Psoas muscle (tissue), 7 donors: ENCODE measurements at regions not wholly inside any gene's neighbourhood (a gene's known extent, or its start where the extent isn't known, plus 50 kb on each side); places are given as distances from the start of the nearest gene placed in this dataset.
A peak's percentile ranks its signal among the peaks of the same experiment; 100 is the strongest.
"Not testable (repeated sequence)": the region's sequence is repeated elsewhere in the genome, so short reads cannot be mapped to it uniquely, and the experiment has no call there.

Experiments used
- ATAC-seq, 4 donors: fragments of 200-7000 bp; cut with Tn5 transposase; one replicate each; pipeline ENCODE4 v1.9.1; 2020; ENCODE audit warnings: moderate library complexity in 3 of 4, mild to moderate bottlenecking in 2 of 4
- DNase-seq, 2 donors: peaks; one replicate each; pipeline ENCODE4 v3.0.0-alpha.2; 2020
- H3K27ac ChIP-seq: fragments of 200-600 bp; one replicate; pipeline ENCODE4 v1.8.0; 2022
- H3K27me3 ChIP-seq, 3 donors: fragments of 200-600 bp in 1 of 3; one replicate each; pipeline versions ENCODE4 v1.6.1 to v1.8.0; 2013 to 2022; ENCODE audit warnings: low read length in 2 of 3, mild to moderate bottlenecking in 2 of 3, moderate library complexity in 1 of 3; ENCODE audit not compliant: insufficient read depth in 3 of 3
- H3K36me3 ChIP-seq, 2 donors: fragments of 200-600 bp in 1 of 2; one replicate each; pipeline versions ENCODE4 v1.6.1 to v1.8.0; 2013 to 2022; ENCODE audit warnings: low read depth in 1 of 2, mild to moderate bottlenecking in 1 of 2, moderate library complexity in 1 of 2; ENCODE audit not compliant: insufficient read depth in 1 of 2
- H3K4me1 ChIP-seq: fragments of 200-600 bp; one replicate; pipeline ENCODE4 v1.8.0; 2022
- H3K4me3 ChIP-seq: fragments of 200-600 bp; one replicate; pipeline ENCODE4 v1.8.0; 2022; ENCODE audit warnings: mild to moderate bottlenecking
- H3K9me3 ChIP-seq: fragments of 200-600 bp; one replicate; pipeline ENCODE4 v1.8.0; 2022
- CTCF ChIP-seq: fragments of 200-600 bp; IDR thresholded peaks from one replicate; pipeline ENCODE4 v1.8.0; 2022; ENCODE audit warnings: antibody characterized with exemption
- WGBS, 3 donors: extraction: QIAGEN DNeasy Blood & Tissue Kit; methylation state at CpG; one replicate each; pipeline versions ENCODE4 v1.1.6 to v1.1.7; 2013; 5-methylcytosine and 5-hydroxymethylcytosine counted together
- intact Hi-C, 2 donors: fragments of 100-400 bp; cut with DNase I; formaldehyde crosslinking; loops; one replicate each; pipeline versions ENCODE4 v1.11.0 to v1.14.2; 2022
- donor health status: healthy with polysubstance abuse.
- donor health status: DM: no; HTN: no; CAD: no; lungs with moderate emphysema.
- donor health status: Bipolar disorder and iron deficiency.
- donor health status: healthy.
- donor health status: DM: yes; HTN: yes; CAD: no.
- donor health status: DM: no; HTN: no; CAD: no.
- donor health status: DM: yes; HTN: yes; CAD: no.

GRCh38 chr1:58059789-58060188 lies 486.7 kb downstream of the OMA1 start:
- Histone ChIP-seq H3K4me1 (no peaks in the 10 kb centered on the region), H3K27me3 (no peaks in the 10 kb centered on the region), H3K36me3 (no peaks in the 10 kb centered on the region), H3K27ac (no peak overlapping the region), H3K4me3 (no peak overlapping the region), H3K9me3 (no peaks in the 10 kb centered on the region)
- intact Hi-C loops, result no loop called here
- no peak for ATAC-seq
- TF ChIP-seq CTCF, result no peak
- no peak for DNase-seq
- 47 to 72% (median 55%) methylated on average over 6 of the region's 6 CpGs for WGBS, 3 donors

GRCh38 chr1:58058323-58058722 lies 488.2 kb downstream of the OMA1 start:
- H3K9me3 ChIP-seq, result no peaks in the 10 kb centered on the region
- no peak for TF ChIP-seq CTCF
- 73 to 76% (median 74%) methylated on average over 8 of the region's 8 CpGs for WGBS, 3 donors

DNA sequence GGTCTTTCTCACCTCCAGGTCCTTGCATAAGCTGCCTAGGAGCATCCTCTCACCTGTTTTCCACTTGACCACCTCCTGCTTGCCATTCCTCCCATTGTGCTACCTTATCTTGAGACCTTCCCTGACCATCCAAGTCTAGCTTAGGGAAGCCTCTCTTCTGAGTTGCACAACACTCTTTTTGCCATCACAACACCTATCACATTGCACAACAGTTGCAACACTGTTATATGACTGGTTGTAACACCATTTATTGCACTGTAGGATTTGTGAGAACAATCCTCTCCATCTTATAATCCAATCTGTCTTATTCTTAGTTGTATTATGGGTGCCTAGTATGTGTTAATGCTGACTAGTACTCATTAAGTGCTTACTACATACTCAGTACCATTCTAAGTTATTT lies 488.7 kb downstream of the OMA1 start:
- ATAC-seq (no peak), DNase-seq (no peak)
- TF ChIP-seq CTCF, result no peak
- Histone ChIP-seq H3K36me3 (no peaks in the 10 kb centered on the region), H3K27ac (no peak overlapping the region), H3K4me3 (no peak overlapping the region), H3K27me3 (no peaks in the 10 kb centered on the region), H3K4me1 (no peaks in the 10 kb centered on the region), H3K9me3 (no peaks in the 10 kb centered on the region)
- intact Hi-C loops, result no loop called here

More at GRCh38 chr1:58058323-58058722, 488.2 kb downstream of the OMA1 start:
- intact Hi-C loops, result no loop called here
- no peak overlapping the region for H3K27ac ChIP-seq
- no peaks in the 10 kb centered on the region for H3K27me3 ChIP-seq
- no peaks in the 10 kb centered on the region for H3K36me3 ChIP-seq
- no peak for ATAC-seq
- no peak for DNase-seq
- H3K4me3 ChIP-seq, result no peak overlapping the region
- H3K4me1 ChIP-seq, result no peaks in the 10 kb centered on the region

DNA sequence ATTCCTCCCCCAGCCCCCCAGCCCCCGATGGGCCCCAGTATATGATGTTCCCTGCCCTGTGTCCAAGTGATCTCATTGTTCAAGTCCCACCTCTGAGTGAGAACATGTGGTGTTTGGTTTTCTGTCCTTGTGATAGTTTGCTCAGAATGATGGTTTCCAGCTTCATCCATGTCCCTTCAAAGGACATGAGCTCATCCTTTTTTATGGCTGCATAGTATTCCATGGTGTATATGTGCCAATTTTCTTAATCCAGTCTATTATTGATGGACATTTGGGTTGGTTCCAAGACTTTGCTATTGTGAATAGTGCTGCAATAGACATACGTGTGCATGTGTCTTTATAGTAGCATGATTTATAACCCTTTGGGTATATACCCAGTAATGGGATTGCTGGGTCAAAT lies 495.3 kb downstream of the OMA1 start:
- WGBS, 3 donors, result 86 to 98% (median 89%) methylated on average over 2 of the region's 2 CpGs

GRCh38 chr1:58047265-58047858 lies 499.2 kb downstream of the OMA1 start:
- no peak overlapping the region for H3K4me3 ChIP-seq
- no peak overlapping the region for H3K27ac ChIP-seq
- no peak for DNase-seq
- H3K36me3 ChIP-seq, result no peaks in the 10 kb centered on the region
- no peaks in the 10 kb centered on the region for H3K9me3 ChIP-seq
- WGBS, 3 donors, result 64 to 71% (median 65%) methylated on average over 5 of the region's 5 CpGs
- peak in 2 of 4 donors; percentile 62 to 67 for ATAC-seq
- H3K4me1 ChIP-seq, result no peaks in the 10 kb centered on the region
- intact Hi-C loops, result loop anchor here (5.0 to 10.0 kb wide), 4 partner anchors 623 to 1215 kb away; partner anchors contain the start of gene DAB1 (in 2 of the 2)
- TF ChIP-seq CTCF, result peak; percentile 69
- H3K27me3 ChIP-seq, result no peaks in the 10 kb centered on the region

More for the DNA sequence above, 495.3 kb downstream of the OMA1 start:
- intact Hi-C loops, H3K36me3 ChIP-seq, H3K27ac ChIP-seq, H3K9me3 ChIP-seq, DNase-seq, ATAC-seq, H3K27me3 ChIP-seq, H3K4me1 ChIP-seq, H3K4me3 ChIP-seq: not testable (repeated sequence)
